DND-41 (cell line): ENCODE measurements at regions not wholly inside any gene's neighbourhood (a gene's known extent, or its start where the extent isn't known, plus 50 kb on each side); places are given as distances from the start of the nearest gene placed in this dataset.

Experiments used
- CTCF ChIP-seq: IDR thresholded peaks from 2 replicates; pipeline ENCODE4 v1.5.1; 2012; ENCODE audit warnings: borderline replicate concordance, low read length, moderate library complexity, mild to moderate bottlenecking; ENCODE audit not compliant: poor library complexity, severe bottlenecking; ENCODE audit errors: extremely low read depth
- EZH2 ChIP-seq: IDR thresholded peaks from 3 replicates; pipeline ENCODE4 v1.6.1; 2012; ENCODE audit warnings: borderline replicate concordance, low read depth, mild to moderate bottlenecking, moderate library complexity, low read length, inconsistent platforms; ENCODE audit not compliant: severe bottlenecking

- TF ChIP-seq EZH2 (no peak), CTCF (no peak)
Observed at GRCh38 chr12:85642288-85642687, 193.9 kb downstream of the RASSF9 start.
